ENCODE measurements at regions not wholly inside any gene's neighbourhood (a gene's known extent, or its start where the extent isn't known, plus 50 kb on each side); places are given as distances from the start of the nearest gene placed in this dataset.

DNA sequence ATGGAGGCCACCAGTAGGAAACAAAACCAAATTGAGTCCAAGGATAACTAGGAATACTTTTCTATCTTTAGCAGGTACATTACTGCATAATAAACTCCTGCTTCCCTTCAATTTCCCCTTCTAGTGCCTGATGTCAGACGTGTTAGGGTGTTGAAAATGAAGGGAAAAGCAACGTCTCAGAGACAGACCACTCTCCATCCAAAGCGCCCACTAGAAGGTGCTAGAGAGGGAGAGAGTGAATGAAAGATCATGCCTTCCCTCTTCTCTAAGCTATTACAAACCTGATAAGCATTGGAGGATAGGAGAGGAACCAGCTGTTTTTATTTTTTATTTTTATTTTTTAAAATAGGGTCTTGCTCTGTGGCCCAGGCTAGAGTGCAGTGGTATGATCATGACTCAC is 64.1 kb downstream of the ZNF641 start:
- TF ChIP-seq, protein P1, sequence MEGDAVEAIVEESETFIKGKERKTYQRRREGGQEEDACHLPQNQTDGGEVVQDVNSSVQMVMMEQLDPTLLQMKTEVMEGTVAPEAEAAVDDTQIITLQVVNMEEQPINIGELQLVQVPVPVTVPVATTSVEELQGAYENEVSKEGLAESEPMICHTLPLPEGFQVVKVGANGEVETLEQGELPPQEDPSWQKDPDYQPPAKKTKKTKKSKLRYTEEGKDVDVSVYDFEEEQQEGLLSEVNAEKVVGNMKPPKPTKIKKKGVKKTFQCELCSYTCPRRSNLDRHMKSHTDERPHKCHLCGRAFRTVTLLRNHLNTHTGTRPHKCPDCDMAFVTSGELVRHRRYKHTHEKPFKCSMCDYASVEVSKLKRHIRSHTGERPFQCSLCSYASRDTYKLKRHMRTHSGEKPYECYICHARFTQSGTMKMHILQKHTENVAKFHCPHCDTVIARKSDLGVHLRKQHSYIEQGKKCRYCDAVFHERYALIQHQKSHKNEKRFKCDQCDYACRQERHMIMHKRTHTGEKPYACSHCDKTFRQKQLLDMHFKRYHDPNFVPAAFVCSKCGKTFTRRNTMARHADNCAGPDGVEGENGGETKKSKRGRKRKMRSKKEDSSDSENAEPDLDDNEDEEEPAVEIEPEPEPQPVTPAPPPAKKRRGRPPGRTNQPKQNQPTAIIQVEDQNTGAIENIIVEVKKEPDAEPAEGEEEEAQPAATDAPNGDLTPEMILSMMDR (tag by site-specific recombination; IDR thresholded peaks at IDR 0.05), result no peak
- TF ChIP-seq ZNF501 (tag by site-specific recombination; IDR thresholded peaks at IDR 0.05) (no peak), ZNF266 (tag by site-specific recombination; IDR thresholded peaks at IDR 0.05; ENCODE audit: low read depth) (no peak), ZNF138 (tag by site-specific recombination; IDR thresholded peaks at IDR 0.05; ENCODE audit: borderline replicate concordance) (no peak), ZNF555 (tag by site-specific recombination; conservative IDR thresholded peaks at IDR 0.05) (no peak), ZSCAN30 (tag by site-specific recombination; IDR thresholded peaks at IDR 0.05) (no peak)
- TF ChIP-seq, protein P2, sequence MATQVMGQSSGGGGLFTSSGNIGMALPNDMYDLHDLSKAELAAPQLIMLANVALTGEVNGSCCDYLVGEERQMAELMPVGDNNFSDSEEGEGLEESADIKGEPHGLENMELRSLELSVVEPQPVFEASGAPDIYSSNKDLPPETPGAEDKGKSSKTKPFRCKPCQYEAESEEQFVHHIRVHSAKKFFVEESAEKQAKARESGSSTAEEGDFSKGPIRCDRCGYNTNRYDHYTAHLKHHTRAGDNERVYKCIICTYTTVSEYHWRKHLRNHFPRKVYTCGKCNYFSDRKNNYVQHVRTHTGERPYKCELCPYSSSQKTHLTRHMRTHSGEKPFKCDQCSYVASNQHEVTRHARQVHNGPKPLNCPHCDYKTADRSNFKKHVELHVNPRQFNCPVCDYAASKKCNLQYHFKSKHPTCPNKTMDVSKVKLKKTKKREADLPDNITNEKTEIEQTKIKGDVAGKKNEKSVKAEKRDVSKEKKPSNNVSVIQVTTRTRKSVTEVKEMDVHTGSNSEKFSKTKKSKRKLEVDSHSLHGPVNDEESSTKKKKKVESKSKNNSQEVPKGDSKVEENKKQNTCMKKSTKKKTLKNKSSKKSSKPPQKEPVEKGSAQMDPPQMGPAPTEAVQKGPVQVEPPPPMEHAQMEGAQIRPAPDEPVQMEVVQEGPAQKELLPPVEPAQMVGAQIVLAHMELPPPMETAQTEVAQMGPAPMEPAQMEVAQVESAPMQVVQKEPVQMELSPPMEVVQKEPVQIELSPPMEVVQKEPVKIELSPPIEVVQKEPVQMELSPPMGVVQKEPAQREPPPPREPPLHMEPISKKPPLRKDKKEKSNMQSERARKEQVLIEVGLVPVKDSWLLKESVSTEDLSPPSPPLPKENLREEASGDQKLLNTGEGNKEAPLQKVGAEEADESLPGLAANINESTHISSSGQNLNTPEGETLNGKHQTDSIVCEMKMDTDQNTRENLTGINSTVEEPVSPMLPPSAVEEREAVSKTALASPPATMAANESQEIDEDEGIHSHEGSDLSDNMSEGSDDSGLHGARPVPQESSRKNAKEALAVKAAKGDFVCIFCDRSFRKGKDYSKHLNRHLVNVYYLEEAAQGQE (tag by site-specific recombination; IDR thresholded peaks at IDR 0.05), result no peak
- TF ChIP-seq, protein P3, sequence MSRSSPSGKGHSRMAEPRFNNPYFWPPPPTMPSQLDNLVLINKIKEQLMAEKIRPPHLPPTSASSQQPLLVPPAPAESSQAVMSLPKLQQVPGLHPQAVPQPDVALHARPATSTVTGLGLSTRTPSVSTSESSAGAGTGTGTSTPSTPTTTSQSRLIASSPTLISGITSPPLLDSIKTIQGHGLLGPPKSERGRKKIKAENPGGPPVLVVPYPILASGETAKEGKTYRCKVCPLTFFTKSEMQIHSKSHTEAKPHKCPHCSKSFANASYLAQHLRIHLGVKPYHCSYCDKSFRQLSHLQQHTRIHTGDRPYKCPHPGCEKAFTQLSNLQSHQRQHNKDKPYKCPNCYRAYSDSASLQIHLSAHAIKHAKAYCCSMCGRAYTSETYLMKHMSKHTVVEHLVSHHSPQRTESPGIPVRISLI (tag by site-specific recombination; IDR thresholded peaks at IDR 0.05), result no peak
- TF ChIP-seq, protein P4, sequence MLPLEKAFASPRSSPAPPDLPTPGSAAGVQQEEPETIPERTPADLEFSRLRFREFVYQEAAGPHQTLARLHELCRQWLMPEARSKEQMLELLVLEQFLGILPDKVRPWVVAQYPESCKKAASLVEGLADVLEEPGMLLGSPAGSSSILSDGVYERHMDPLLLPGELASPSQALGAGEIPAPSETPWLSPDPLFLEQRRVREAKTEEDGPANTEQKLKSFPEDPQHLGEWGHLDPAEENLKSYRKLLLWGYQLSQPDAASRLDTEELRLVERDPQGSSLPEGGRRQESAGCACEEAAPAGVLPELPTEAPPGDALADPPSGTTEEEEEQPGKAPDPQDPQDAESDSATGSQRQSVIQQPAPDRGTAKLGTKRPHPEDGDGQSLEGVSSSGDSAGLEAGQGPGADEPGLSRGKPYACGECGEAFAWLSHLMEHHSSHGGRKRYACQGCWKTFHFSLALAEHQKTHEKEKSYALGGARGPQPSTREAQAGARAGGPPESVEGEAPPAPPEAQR (tag by site-specific recombination; IDR thresholded peaks at IDR 0.05), result no peak
- TF ChIP-seq, protein P5, sequence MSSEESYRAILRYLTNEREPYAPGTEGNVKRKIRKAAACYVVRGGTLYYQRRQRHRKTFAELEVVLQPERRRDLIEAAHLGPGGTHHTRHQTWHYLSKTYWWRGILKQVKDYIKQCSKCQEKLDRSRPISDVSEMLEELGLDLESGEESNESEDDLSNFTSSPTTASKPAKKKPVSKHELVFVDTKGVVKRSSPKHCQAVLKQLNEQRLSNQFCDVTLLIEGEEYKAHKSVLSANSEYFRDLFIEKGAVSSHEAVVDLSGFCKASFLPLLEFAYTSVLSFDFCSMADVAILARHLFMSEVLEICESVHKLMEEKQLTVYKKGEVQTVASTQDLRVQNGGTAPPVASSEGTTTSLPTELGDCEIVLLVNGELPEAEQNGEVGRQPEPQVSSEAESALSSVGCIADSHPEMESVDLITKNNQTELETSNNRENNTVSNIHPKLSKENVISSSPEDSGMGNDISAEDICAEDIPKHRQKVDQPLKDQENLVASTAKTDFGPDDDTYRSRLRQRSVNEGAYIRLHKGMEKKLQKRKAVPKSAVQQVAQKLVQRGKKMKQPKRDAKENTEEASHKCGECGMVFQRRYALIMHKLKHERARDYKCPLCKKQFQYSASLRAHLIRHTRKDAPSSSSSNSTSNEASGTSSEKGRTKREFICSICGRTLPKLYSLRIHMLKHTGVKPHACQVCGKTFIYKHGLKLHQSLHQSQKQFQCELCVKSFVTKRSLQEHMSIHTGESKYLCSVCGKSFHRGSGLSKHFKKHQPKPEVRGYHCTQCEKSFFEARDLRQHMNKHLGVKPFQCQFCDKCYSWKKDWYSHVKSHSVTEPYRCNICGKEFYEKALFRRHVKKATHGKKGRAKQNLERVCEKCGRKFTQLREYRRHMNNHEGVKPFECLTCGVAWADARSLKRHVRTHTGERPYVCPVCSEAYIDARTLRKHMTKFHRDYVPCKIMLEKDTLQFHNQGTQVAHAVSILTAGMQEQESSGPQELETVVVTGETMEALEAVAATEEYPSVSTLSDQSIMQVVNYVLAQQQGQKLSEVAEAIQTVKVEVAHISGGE (tag by site-specific recombination; conservative IDR thresholded peaks at IDR 0.05; ENCODE audit: low read depth), result no peak

Measured in HEK293 (cell line).